Activated CD4-positive, alpha-beta T cell treated with anti-CD3 and anti-CD28 coated beads for 36 hours (primary cell): ENCODE measurements at regions not wholly inside any gene's neighbourhood (a gene's known extent, or its start where the extent isn't known, plus 50 kb on each side); places are given as distances from the start of the nearest gene placed in this dataset.
"Not testable (repeated sequence)": the region's sequence is repeated elsewhere in the genome, so short reads cannot be mapped to it uniquely, and the experiment has no call there.

Experiments
- ATAC-seq: fragments of 200-7000 bp; cut with Tn5 transposase; one replicate; pipeline ENCODE4 v1.10.0; 2021; ENCODE audit warnings: mild to moderate bottlenecking, moderate library complexity
- CTCF ChIA-PET: fragments of 350-600 bp; sonication (Branson Sonifier 250); formaldehyde crosslinking; loops from one replicate; lab custom pipeline; 2021; ENCODE audit warnings: antibody characterized with exemption; lab: Charles Lee
- POLR2A ChIA-PET: fragments of 350-600 bp; sonication (Branson Sonifier 250); formaldehyde crosslinking; loops from one replicate; lab custom pipeline; 2021; ENCODE audit warnings: antibody characterized with exemption, inconsistent platforms; lab: Charles Lee
- DNase-seq: peaks from one replicate; pipeline ENCODE4 v3.0.0-alpha.2; 2020
- H3K27ac Mint-ChIP-seq: one replicate; pipeline ENCODE4 v1.8.0; 2021; ENCODE audit warnings: mixed read lengths
- H3K27me3 Mint-ChIP-seq: one replicate; pipeline ENCODE4 v1.8.0; 2021; ENCODE audit warnings: mixed read lengths
- H3K36me3 Mint-ChIP-seq: one replicate; pipeline ENCODE4 v1.8.0; 2021; ENCODE audit warnings: low read depth, mixed read lengths
- H3K4me1 Mint-ChIP-seq: one replicate; pipeline ENCODE4 v1.8.0; 2021; ENCODE audit warnings: mixed read lengths
- H3K4me3 Mint-ChIP-seq: one replicate; pipeline ENCODE4 v1.8.0; 2021; ENCODE audit warnings: mild to moderate bottlenecking, moderate library complexity, mixed read lengths
- H3K9me3 Mint-ChIP-seq: one replicate; pipeline ENCODE4 v1.8.0; 2021; ENCODE audit warnings: low read depth, mixed read lengths
- intact Hi-C, 2 experiments: fragments of 100-400 bp; cut with DNase I in 1 of 2; cut with micrococcal nuclease in 1 of 2; formaldehyde crosslinking; loops; one replicate each; pipeline versions ENCODE4 v1.14.2 to v1.15.1; 2022 to 2024; cut with DNase I, micrococcal nuclease

DNA sequence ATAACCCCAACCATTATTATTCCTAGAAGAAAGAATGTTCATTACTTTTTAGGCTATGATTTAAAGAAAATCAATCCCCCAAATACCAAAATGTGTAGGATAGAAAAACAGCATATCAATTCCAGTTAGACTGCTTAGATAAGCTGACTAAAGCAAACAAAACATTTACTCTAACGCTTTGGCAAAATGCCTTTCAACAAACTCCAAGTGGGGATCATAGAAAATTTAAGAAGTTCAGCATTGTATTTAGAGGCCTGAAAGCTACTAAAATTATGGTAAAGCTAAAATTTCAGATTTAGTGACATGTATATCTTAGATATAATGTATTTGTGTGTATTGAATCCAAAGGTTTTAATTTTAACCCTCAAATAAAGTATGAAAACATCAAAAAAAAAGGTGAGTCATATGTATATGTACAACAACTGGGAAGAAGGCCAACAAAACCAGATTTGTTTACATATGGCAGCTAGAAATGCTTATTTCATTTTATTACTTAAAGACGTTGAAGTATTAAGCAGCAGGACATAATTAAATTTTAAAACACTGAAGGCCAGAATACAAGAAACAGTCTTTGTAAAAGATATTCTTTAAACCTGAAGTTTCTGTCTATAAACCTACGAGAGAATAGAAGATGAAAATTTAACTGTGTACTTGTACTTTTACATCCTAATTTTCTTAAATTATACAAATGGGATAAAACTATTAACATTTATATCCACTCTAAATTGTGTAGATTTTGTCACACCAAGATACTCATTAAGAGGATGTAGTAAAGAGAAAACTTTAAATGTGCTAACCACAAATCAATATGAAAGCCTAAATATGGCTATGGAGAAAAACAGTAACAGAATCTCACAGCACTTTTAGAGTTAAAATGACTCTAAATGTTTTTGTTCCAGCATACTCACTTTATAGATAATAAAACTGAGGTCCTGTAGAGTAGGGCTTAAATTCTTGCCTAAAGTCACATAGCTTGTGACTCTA is 71.4 kb downstream of the SLC41A2 start:
- ATAC-seq (no peak), DNase-seq (no peak)
- Mint-ChIP-seq H3K27ac (no peak overlapping the region), H3K27me3 (no peaks in the 10 kb centered on the region), H3K4me3 (no peak overlapping the region), H3K4me1 (peaks cover 14% of the 10 kb centered on the region), H3K9me3 (no peaks in the 10 kb centered on the region), H3K36me3 (peaks cover 3% of the 10 kb centered on the region)
- ChIA-PET CTCF (interaction anchor here (1.0 to 2.3 kb wide), 3 partner anchors 11 to 505 kb away, joined by 4 to 8 read pairs (median 4); no protein-coding TSS in a partner anchor), POLR2A (interaction anchor here (0.7 kb wide), 1 partner anchor 109 kb away, joined by 4 read pairs; no protein-coding TSS in a partner anchor)
- intact Hi-C loops, result no loop called here

DNA sequence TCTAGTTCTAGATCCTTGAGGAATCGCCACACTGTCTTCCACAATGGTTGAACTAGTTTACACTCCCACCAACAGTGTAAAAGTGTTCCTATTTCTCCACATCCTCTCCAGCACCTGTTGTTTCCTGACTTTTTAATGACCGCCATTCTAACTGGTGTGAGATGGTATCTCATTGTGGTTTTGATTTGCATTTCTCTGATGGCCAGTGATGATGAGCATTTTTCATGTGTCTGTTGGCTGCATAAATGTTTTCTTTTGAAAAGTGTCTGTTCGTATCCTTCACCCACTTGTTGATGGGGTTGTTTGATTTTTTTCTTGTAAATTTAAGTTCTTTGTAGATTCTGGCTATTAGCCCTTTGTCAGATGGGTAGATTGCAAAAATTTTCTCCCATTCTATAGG is 79.2 kb downstream of the SLC41A2 start:
- H3K27ac Mint-ChIP-seq, H3K4me1 Mint-ChIP-seq, ATAC-seq, H3K9me3 Mint-ChIP-seq, POLR2A ChIA-PET, H3K4me3 Mint-ChIP-seq, H3K36me3 Mint-ChIP-seq, H3K27me3 Mint-ChIP-seq, DNase-seq: not testable (repeated sequence)
- CTCF ChIA-PET, result interaction anchor here (1.3 kb wide), 1 partner anchor 520 kb away, joined by 3 read pairs; no protein-coding TSS in a partner anchor
- intact Hi-C loops, result loop anchor here in 1 of 2 experiments (5.0 kb wide), 2 partner anchors 147 to 662 kb away; partner anchors contain the start of gene TXNRD1

- peak; percentile 66 for ATAC-seq
- ChIA-PET CTCF (interaction anchor here (1.4 to 2.1 kb wide), 2 partner anchors 177 to 495 kb away, joined by 3 to 13 read pairs; no protein-coding TSS in a partner anchor), POLR2A (no interaction called here)
- Mint-ChIP-seq H3K4me3 (no peak overlapping the region), H3K27ac (no peak overlapping the region), H3K4me1 (no peaks in the 10 kb centered on the region), H3K36me3 (no peaks in the 10 kb centered on the region), H3K27me3 (no peaks in the 10 kb centered on the region), H3K9me3 (no peaks in the 10 kb centered on the region)
- DNase-seq, result peak; percentile 46
- intact Hi-C loops, result loop anchor here (1.0 to 5.0 kb wide), 8 partner anchors 145 to 676 kb away; partner anchors contain the start of gene TXNRD1 (in 1 of the 2)
Measured at GRCh38 chr12:104877103-104877705, 80.9 kb downstream of the SLC41A2 start.

- ChIA-PET POLR2A (no interaction called here), CTCF (interaction anchor here (0.9 to 1.1 kb wide), 2 partner anchors 9 to 491 kb away, joined by 3 to 4 read pairs; no protein-coding TSS in a partner anchor)
- Mint-ChIP-seq H3K4me1 (no peaks in the 10 kb centered on the region), H3K36me3 (no peaks in the 10 kb centered on the region), H3K27ac (no peak overlapping the region), H3K9me3 (no peaks in the 10 kb centered on the region), H3K4me3 (no peak overlapping the region), H3K27me3 (no peaks in the 10 kb centered on the region)
- intact Hi-C loops, result no loop called here
- ATAC-seq (no peak), DNase-seq (no peak)
Measured at GRCh38 chr12:104873374-104873773, 84.7 kb downstream of the SLC41A2 start.

GRCh38 chr12:104870797-104871196 is 87.3 kb downstream of the SLC41A2 start:
- ChIA-PET CTCF (interaction anchor here (1.4 to 2.4 kb wide), 2 partner anchors 38 to 489 kb away, joined by 3 to 6 read pairs; no protein-coding TSS in a partner anchor), POLR2A (no interaction called here)
- intact Hi-C loops, result no loop called here
- no peaks in the 10 kb centered on the region for H3K27me3 Mint-ChIP-seq
- DNase-seq (no peak), ATAC-seq (no peak)
- no peaks in the 10 kb centered on the region for H3K9me3 Mint-ChIP-seq
- H3K4me3 Mint-ChIP-seq, result no peak overlapping the region
- no peaks in the 10 kb centered on the region for H3K4me1 Mint-ChIP-seq
- H3K36me3 Mint-ChIP-seq, result no peaks in the 10 kb centered on the region
- H3K27ac Mint-ChIP-seq, result no peak overlapping the region

DNA sequence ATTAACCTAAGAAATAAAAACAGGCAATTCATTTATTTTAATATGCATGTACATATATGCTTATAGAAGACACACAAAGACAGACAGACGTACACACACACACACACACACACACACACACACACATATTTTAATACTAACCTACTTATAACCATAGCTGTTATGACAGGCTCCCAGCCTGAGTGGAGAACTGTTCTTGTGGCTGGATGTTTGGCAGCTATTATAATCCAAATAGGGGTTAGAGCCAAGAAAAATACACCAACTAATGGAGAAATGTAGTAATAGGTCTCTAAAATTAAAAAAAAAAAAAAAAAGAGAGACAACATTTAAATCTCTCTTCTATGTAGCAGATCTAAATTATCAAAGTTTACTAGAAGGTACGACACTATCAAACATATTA is 91.8 kb downstream of the SLC41A2 start:
- ATAC-seq (no peak), DNase-seq (no peak)
- POLR2A ChIA-PET, result no interaction called here
- Mint-ChIP-seq H3K9me3 (no peaks in the 10 kb centered on the region), H3K27me3 (no peaks in the 10 kb centered on the region), H3K4me1 (peaks cover 9% of the 10 kb centered on the region), H3K4me3 (no peak overlapping the region), H3K36me3 (no peaks in the 10 kb centered on the region), H3K27ac (no peak overlapping the region)
- CTCF ChIA-PET, result interaction anchor here (1.2 kb wide), 1 partner anchor 485 kb away, joined by 6 read pairs; no protein-coding TSS in a partner anchor
- intact Hi-C loops, result no loop called here

DNA sequence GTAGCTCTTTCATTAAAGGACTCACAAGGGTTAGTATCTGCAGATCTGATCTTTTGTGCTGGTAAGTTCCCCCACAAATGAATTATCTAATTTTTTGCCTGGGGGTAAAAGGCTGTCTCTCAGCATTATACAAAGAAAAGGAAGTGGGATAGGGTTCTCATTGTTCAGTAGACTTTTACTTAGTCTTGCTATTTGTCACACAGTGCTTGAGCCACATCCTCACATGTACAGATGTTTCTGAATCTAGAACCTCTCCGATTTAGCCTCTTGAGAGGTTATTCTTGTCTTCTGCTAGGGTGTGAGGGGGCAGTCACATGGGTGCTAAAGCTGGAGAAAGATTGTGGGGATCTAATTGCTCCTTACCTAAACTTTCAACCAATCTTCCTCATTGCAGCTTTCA is 93.0 kb downstream of the SLC41A2 start:
- CTCF ChIA-PET, result interaction anchor here (0.7 to 1.1 kb wide), 3 partner anchors 9 to 111 kb away, joined by 3 to 4 read pairs (median 3); no protein-coding TSS in a partner anchor
- peak; percentile 53 for ATAC-seq

GRCh38 chr12:104864668-104865067 is 93.4 kb downstream of the SLC41A2 start:
- POLR2A ChIA-PET, result interaction anchor here (0.5 kb wide), 1 partner anchor 169 kb away, joined by 3 read pairs; no protein-coding TSS in a partner anchor
- Mint-ChIP-seq H3K27ac (no peak overlapping the region), H3K36me3 (no peaks in the 10 kb centered on the region), H3K27me3 (no peaks in the 10 kb centered on the region), H3K9me3 (no peaks in the 10 kb centered on the region), H3K4me1 (peaks cover 9% of the 10 kb centered on the region), H3K4me3 (no peak overlapping the region)
- CTCF ChIA-PET, result interaction anchor here (0.6 to 1.1 kb wide), 4 partner anchors 9 to 167 kb away, joined by 3 to 5 read pairs (median 4); no protein-coding TSS in a partner anchor
- DNase-seq, result no peak
- intact Hi-C loops, result no loop called here
- no peak for ATAC-seq

More for the DNA sequence above, 93.0 kb downstream of the SLC41A2 start:
- no peaks in the 10 kb centered on the region for H3K36me3 Mint-ChIP-seq
- H3K4me3 Mint-ChIP-seq, result no peak overlapping the region
- no peak overlapping the region for H3K27ac Mint-ChIP-seq
- POLR2A ChIA-PET, result interaction anchor here (0.5 kb wide), 1 partner anchor 170 kb away, joined by 3 read pairs; no protein-coding TSS in a partner anchor
- no peaks in the 10 kb centered on the region for H3K9me3 Mint-ChIP-seq
- no peaks in the 10 kb centered on the region for H3K27me3 Mint-ChIP-seq
- DNase-seq, result no peak
- peaks cover 9% of the 10 kb centered on the region for H3K4me1 Mint-ChIP-seq
- intact Hi-C loops, result no loop called here

DNA sequence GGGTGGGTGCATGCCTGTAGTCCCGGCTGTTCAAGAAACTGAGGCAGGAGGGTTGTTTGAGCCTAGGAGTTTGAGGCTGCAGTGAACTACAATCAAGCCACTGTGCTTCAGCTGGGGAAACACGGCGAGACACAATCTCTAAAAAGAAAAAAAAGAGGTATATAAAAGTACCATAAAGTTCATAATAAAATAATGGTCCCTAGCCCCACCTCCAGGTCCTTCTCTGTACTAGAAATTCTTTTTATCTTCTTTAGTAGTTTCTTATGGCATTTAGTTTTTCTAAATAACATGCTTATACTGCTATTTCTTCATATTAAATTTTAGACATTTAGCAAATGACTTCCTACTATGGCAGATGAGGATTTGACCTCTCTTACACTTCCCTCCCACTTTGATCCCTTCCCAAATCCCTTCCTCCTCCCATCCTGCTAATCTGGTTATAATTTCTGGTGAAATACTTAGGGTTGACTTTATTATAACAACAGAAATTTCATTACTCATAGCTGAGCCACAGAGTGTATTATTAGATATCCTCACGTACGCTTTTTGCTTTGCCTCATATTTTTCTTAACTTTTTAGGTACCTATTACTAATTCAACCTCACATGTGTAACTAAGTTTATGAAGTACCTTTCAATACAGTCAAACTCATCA is 94.7 kb downstream of the SLC41A2 start:
- Mint-ChIP-seq H3K4me3 (no peak overlapping the region), H3K36me3 (no peaks in the 10 kb centered on the region), H3K27me3 (no peaks in the 10 kb centered on the region), H3K9me3 (no peaks in the 10 kb centered on the region), H3K4me1 (peaks cover 9% of the 10 kb centered on the region), H3K27ac (no peak overlapping the region)
- DNase-seq (no peak), ATAC-seq (no peak)
- CTCF ChIA-PET, result no interaction called here
- intact Hi-C loops, result no loop called here
- POLR2A ChIA-PET, result no interaction called here

DNA sequence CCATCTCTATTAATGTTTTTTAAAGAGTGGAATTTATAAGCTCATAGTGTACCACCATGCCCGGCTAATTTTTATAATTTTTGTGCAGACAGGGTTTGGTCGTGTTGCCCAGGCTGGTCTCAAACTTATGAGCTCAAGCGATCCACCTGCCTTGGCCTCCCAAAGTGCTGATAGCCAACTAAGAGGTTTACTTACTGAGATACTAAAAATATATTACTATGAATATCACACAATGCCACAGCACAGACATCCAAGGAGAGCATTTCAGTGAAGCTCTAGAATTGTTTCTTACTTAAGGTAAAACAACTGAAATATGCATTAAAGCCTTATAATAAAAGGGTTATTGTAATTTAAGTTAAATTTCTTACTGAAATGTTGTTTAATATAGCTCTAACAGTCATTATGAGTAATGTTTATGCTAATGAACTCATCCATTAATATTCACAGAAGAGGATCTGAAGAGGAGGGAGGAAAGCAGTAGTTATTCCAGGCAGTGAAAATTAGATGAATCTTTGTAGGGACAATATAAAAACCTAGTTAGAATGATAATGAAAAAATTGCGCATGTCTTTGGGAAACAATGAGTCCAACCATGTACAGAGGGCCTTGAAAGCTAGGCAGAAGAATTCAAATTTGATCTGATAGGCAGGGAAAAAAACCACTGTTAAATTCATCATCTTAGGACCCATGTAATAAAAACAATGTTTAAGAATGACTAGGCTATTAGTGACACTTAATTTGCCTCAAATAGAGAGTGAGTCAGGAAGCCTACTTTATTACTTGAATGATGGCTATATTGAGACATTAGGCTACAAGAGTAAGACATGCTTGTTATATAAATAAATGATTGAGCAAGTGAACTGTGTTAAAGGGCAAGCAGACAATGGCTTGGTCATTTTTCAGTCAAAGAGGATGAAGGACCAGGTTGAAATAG is 99.2 kb downstream of the SLC41A2 start:
- Mint-ChIP-seq H3K36me3 (no peaks in the 10 kb centered on the region), H3K4me1 (no peaks in the 10 kb centered on the region), H3K27me3 (no peaks in the 10 kb centered on the region), H3K4me3 (no peak overlapping the region), H3K9me3 (no peaks in the 10 kb centered on the region), H3K27ac (no peak overlapping the region)
- intact Hi-C loops, result no loop called here
- no peak for ATAC-seq
- ChIA-PET POLR2A (no interaction called here), CTCF (interaction anchor here (0.6 to 0.7 kb wide), 2 partner anchors 199 to 477 kb away, joined by 3 read pairs; no protein-coding TSS in a partner anchor)
- no peak for DNase-seq
